ENCODE measurements at regions not wholly inside any gene's neighbourhood (a gene's known extent, or its start where the extent isn't known, plus 50 kb on each side); places are given as distances from the start of the nearest gene placed in this dataset.

DNA sequence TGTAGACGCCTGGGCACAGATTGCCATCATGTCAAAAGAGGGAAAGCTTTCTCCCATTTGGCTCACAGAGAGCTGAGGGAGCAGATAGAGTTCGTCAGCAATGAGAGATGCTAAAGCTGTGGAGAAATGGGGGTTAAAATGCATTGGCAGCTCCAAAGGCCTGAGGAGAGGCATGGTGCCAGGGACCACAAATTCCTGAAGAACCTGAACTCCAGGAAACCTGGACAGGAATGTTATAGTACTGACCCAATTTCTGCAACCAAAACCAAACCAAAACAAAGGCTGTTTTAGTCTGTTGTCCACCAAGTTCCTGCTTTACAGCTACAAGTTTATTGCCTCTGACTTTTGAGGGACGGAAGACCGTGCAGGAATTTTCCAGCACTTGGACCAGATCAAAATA lies 575.7 kb downstream of the REEP3 start:
- TF ChIP-seq ZNF8 (CRISPR knock-in tag; IDR thresholded peaks at IDR 0.05) (no peak), PATZ1 (CRISPR knock-in tag; IDR thresholded peaks at IDR 0.05; ENCODE audit: borderline replicate concordance) (no peak)
